ENCODE measurements at regions not wholly inside any gene's neighbourhood (a gene's known extent, or its start where the extent isn't known, plus 50 kb on each side); places are given as distances from the start of the nearest gene placed in this dataset.

- H3K4me3 ChIP-seq (ENCODE audit: low read depth, low read length): no peak overlapping the region
- DNase-seq (ENCODE audit: low read depth in 4 of 6, low spot score in 6 of 6): no peak
- no peaks in the 10 kb centered on the region for H3K9me3 ChIP-seq (ENCODE audit: control insufficient read depth, insufficient read depth, low read length)
- no peak overlapping the region for H3K27ac ChIP-seq (ENCODE audit: low read depth, low read length)
- WGBS (ENCODE audit: insufficient coverage): 89% methylated on average over 3 of the region's 5 CpGs
- H3K4me1 ChIP-seq (ENCODE audit: control insufficient read depth, insufficient read depth, low read length): no peaks in the 10 kb centered on the region
- no peaks in the 10 kb centered on the region for H3K36me3 ChIP-seq (ENCODE audit: control insufficient read depth, insufficient read depth, low read length)
- peaks cover 2% of the 10 kb centered on the region for H3K27me3 ChIP-seq (ENCODE audit: control insufficient read depth, insufficient read depth, low read length)
Measured at GRCh38 chr3:59412516-59412915, 362.7 kb upstream of the CFAP20DC start.

GRCh38 chr3:59411694-59412093 lies 361.9 kb upstream of the CFAP20DC start:
- H3K4me1 ChIP-seq (ENCODE audit: control insufficient read depth, insufficient read depth, low read length): no peaks in the 10 kb centered on the region
- no peak for DNase-seq (ENCODE audit: low read depth in 4 of 6, low spot score in 6 of 6)
- H3K27me3 ChIP-seq (ENCODE audit: control insufficient read depth, insufficient read depth, low read length): peaks cover 2% of the 10 kb centered on the region
- H3K9me3 ChIP-seq (ENCODE audit: control insufficient read depth, insufficient read depth, low read length): no peaks in the 10 kb centered on the region
- H3K27ac ChIP-seq (ENCODE audit: low read depth, low read length): no peak overlapping the region
- WGBS (ENCODE audit: insufficient coverage): no CpG with 5 or more reads among the region's 1 CpG
- no peaks in the 10 kb centered on the region for H3K36me3 ChIP-seq (ENCODE audit: control insufficient read depth, insufficient read depth, low read length)
- no peak overlapping the region for H3K4me3 ChIP-seq (ENCODE audit: low read depth, low read length)

DNA sequence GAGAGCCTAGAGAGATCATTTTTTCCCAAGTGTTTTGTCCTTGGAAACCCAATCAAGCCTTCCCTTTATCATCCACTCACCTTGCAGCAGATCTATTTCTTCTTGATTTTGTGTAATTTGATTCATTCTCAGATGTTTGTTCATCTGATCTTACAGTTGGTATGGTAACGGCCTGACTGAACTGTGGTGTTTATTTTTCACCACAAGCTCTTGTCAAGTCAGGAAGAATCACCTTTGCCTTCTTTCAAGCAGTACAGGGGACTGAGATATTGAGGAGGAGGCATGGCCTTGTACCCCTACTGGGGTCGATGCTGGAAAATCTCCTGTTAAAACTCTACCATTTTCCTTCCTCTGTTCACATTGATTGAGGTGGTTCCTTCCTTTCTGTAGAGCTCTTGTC lies 361.4 kb upstream of the CFAP20DC start:
- WGBS (ENCODE audit: insufficient coverage): no CpG with 5 or more reads among the region's 2 CpGs
- no peak overlapping the region for H3K27ac ChIP-seq (ENCODE audit: low read depth, low read length)

GRCh38 chr3:59408047-59408624 lies 358.3 kb upstream of the CFAP20DC start:
- no peak for DNase-seq (ENCODE audit: low read depth in 4 of 6, low spot score in 6 of 6)
- Histone ChIP-seq H3K9me3 (ENCODE audit: control insufficient read depth, insufficient read depth, low read length) (no peaks in the 10 kb centered on the region), H3K27ac (ENCODE audit: low read depth, low read length) (no peak overlapping the region), H3K4me1 (ENCODE audit: control insufficient read depth, insufficient read depth, low read length) (no peaks in the 10 kb centered on the region), H3K36me3 (ENCODE audit: control insufficient read depth, insufficient read depth, low read length) (no peaks in the 10 kb centered on the region), H3K4me3 (ENCODE audit: low read depth, low read length) (no peak overlapping the region), H3K27me3 (ENCODE audit: control insufficient read depth, insufficient read depth, low read length) (peaks cover 3% of the 10 kb centered on the region)
- 100% methylated on average over 1 of the region's 2 CpGs for WGBS (ENCODE audit: insufficient coverage)

More for the DNA sequence above, 361.4 kb upstream of the CFAP20DC start:
- Histone ChIP-seq H3K9me3 (ENCODE audit: control insufficient read depth, insufficient read depth, low read length) (no peaks in the 10 kb centered on the region), H3K27me3 (ENCODE audit: control insufficient read depth, insufficient read depth, low read length) (peaks cover 2% of the 10 kb centered on the region), H3K36me3 (ENCODE audit: control insufficient read depth, insufficient read depth, low read length) (no peaks in the 10 kb centered on the region), H3K4me1 (ENCODE audit: control insufficient read depth, insufficient read depth, low read length) (no peaks in the 10 kb centered on the region), H3K4me3 (ENCODE audit: low read depth, low read length) (no peak overlapping the region)
- no peak for DNase-seq (ENCODE audit: low read depth in 4 of 6, low spot score in 6 of 6)

DNA sequence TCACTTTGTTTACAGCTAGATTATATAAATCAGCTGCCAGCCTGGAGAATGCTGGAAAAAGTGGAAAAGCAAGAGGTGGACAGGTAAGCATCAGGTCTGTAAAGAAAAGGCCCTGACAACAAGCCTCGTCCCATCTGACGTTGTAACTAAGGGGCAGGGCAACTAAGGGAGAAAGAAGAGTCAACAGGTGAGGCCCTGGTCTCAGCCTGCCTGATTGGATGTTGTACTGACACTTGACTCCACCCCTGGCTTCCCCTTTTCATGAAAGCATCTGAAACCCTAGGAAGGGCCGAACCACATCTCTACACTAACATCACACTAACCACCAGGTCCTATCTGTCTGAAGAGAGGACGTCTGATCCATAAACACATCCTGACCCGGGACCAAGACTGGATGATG lies 357.6 kb upstream of the CFAP20DC start:
- 71% methylated on average over 2 of the region's 5 CpGs for WGBS (ENCODE audit: insufficient coverage)
- Histone ChIP-seq H3K27me3 (ENCODE audit: control insufficient read depth, insufficient read depth, low read length) (peaks cover 3% of the 10 kb centered on the region), H3K4me3 (ENCODE audit: low read depth, low read length) (no peak overlapping the region), H3K36me3 (ENCODE audit: control insufficient read depth, insufficient read depth, low read length) (no peaks in the 10 kb centered on the region), H3K9me3 (ENCODE audit: control insufficient read depth, insufficient read depth, low read length) (no peaks in the 10 kb centered on the region), H3K27ac (ENCODE audit: low read depth, low read length) (no peak overlapping the region), H3K4me1 (ENCODE audit: control insufficient read depth, insufficient read depth, low read length) (no peaks in the 10 kb centered on the region)
- no peak for DNase-seq (ENCODE audit: low read depth in 4 of 6, low spot score in 6 of 6)

DNA sequence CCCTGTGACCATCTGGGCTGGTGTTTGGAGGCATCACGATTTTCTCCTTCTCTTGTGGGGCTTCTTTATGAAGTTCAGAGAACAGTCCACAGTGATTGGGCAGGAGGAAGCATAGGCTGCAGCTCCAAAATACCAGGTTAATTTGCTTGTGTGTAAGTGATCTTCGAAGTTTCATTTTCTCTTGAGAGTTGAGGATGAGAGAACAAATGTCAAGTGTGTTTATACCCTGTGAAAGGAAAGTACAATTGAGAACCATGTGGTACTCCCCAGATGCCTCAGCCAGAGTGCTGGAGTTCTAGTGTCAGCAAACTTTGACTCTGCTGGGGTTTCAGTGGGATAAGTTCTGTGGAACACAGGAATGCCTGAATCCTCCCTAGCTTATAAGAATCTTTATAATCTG lies 357.1 kb upstream of the CFAP20DC start:
- 94% methylated on average over 2 of the region's 2 CpGs for WGBS (ENCODE audit: insufficient coverage)
- peaks cover 3% of the 10 kb centered on the region for H3K27me3 ChIP-seq (ENCODE audit: control insufficient read depth, insufficient read depth, low read length)

GRCh38 chr3:59404851-59405250 lies 355.0 kb upstream of the CFAP20DC start:
- peak in 2 of 6 donors; percentile 11 to 31 for DNase-seq (ENCODE audit: low read depth in 4 of 6, low spot score in 6 of 6)
- no peaks in the 10 kb centered on the region for H3K9me3 ChIP-seq (ENCODE audit: control insufficient read depth, insufficient read depth, low read length)
- H3K36me3 ChIP-seq (ENCODE audit: control insufficient read depth, insufficient read depth, low read length): no peaks in the 10 kb centered on the region
- H3K27me3 ChIP-seq (ENCODE audit: control insufficient read depth, insufficient read depth, low read length): peaks cover 3% of the 10 kb centered on the region
- no peak overlapping the region for H3K27ac ChIP-seq (ENCODE audit: low read depth, low read length)
- H3K4me3 ChIP-seq (ENCODE audit: low read depth, low read length): no peak overlapping the region
- H3K4me1 ChIP-seq (ENCODE audit: control insufficient read depth, insufficient read depth, low read length): no peaks in the 10 kb centered on the region
- WGBS (ENCODE audit: insufficient coverage): 30% methylated on average over 5 of the region's 8 CpGs

More for the DNA sequence above, 357.1 kb upstream of the CFAP20DC start:
- Histone ChIP-seq H3K27ac (ENCODE audit: low read depth, low read length) (no peak overlapping the region), H3K4me3 (ENCODE audit: low read depth, low read length) (no peak overlapping the region), H3K4me1 (ENCODE audit: control insufficient read depth, insufficient read depth, low read length) (no peaks in the 10 kb centered on the region), H3K36me3 (ENCODE audit: control insufficient read depth, insufficient read depth, low read length) (no peaks in the 10 kb centered on the region), H3K9me3 (ENCODE audit: control insufficient read depth, insufficient read depth, low read length) (no peaks in the 10 kb centered on the region)
- DNase-seq (ENCODE audit: low read depth in 4 of 6, low spot score in 6 of 6): no peak

- no peak overlapping the region for H3K4me3 ChIP-seq (ENCODE audit: low read depth, low read length)
- no peak overlapping the region for H3K27ac ChIP-seq (ENCODE audit: low read depth, low read length)
- H3K9me3 ChIP-seq (ENCODE audit: control insufficient read depth, insufficient read depth, low read length): no peaks in the 10 kb centered on the region
- H3K36me3 ChIP-seq (ENCODE audit: control insufficient read depth, insufficient read depth, low read length): no peaks in the 10 kb centered on the region
- DNase-seq (ENCODE audit: low read depth in 4 of 6, low spot score in 6 of 6): no peak
- no peaks in the 10 kb centered on the region for H3K4me1 ChIP-seq (ENCODE audit: control insufficient read depth, insufficient read depth, low read length)
- 88% methylated on average over 1 of the region's 2 CpGs for WGBS (ENCODE audit: insufficient coverage)
- peaks cover 3% of the 10 kb centered on the region for H3K27me3 ChIP-seq (ENCODE audit: control insufficient read depth, insufficient read depth, low read length)
Measured at GRCh38 chr3:59404064-59404463, 354.2 kb upstream of the CFAP20DC start.

DNA sequence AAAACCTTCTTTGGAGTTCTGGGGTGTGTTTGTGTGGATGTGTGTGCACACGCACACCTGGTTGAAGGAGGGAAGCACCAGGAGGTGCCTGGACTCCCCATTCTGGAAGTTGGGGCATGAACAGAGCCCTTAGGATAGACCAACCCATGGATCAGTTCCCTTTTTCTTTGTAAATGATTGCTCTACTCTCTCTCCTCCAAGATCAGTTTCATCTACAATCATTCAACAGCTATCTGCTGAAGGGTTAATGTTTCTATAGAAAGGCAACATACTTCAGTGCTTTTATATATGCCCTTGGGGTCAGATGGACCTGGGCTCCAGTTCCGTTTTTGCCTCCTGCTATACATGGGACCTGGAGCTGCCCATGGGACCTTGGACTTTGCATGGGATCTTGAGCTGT lies 352.1 kb upstream of the CFAP20DC start:
- Histone ChIP-seq H3K4me1 (ENCODE audit: control insufficient read depth, insufficient read depth, low read length) (no peaks in the 10 kb centered on the region), H3K4me3 (ENCODE audit: low read depth, low read length) (no peak overlapping the region), H3K27ac (ENCODE audit: low read depth, low read length) (no peak overlapping the region), H3K9me3 (ENCODE audit: control insufficient read depth, insufficient read depth, low read length) (no peaks in the 10 kb centered on the region), H3K27me3 (ENCODE audit: control insufficient read depth, insufficient read depth, low read length) (peaks cover 3% of the 10 kb centered on the region), H3K36me3 (ENCODE audit: control insufficient read depth, insufficient read depth, low read length) (no peaks in the 10 kb centered on the region)
- no peak for DNase-seq (ENCODE audit: low read depth in 4 of 6, low spot score in 6 of 6)
- WGBS (ENCODE audit: insufficient coverage): 78% methylated on average over 2 of the region's 2 CpGs

DNA sequence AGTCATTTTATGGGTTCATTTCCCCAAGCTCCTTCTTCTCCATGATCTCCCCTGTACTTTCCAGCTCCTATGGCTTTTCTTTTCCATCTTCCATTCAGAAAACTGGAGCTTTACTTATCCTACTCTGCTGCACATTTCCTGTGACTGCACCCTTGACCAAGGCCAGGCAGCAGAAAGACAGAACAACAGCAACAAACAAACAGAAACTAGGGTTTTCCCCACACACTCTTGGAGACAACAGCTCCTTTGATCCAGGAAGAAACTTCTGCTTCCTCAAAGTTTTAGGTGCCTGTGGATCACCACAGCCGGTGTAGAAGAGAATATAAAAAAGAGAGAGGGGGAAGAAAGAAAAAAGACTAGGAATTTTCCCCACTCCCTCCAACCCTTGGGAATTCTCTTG lies 342.3 kb upstream of the CFAP20DC start:
- no CpG with 5 or more reads among the region's 1 CpG for WGBS (ENCODE audit: insufficient coverage)
- no peaks in the 10 kb centered on the region for H3K4me1 ChIP-seq (ENCODE audit: control insufficient read depth, insufficient read depth, low read length)
- no peak for DNase-seq (ENCODE audit: low read depth in 4 of 6, low spot score in 6 of 6)
- no peak overlapping the region for H3K27ac ChIP-seq (ENCODE audit: low read depth, low read length)
- no peaks in the 10 kb centered on the region for H3K27me3 ChIP-seq (ENCODE audit: control insufficient read depth, insufficient read depth, low read length)
- no peak overlapping the region for H3K4me3 ChIP-seq (ENCODE audit: low read depth, low read length)
- no peaks in the 10 kb centered on the region for H3K9me3 ChIP-seq (ENCODE audit: control insufficient read depth, insufficient read depth, low read length)
- H3K36me3 ChIP-seq (ENCODE audit: control insufficient read depth, insufficient read depth, low read length): no peaks in the 10 kb centered on the region

Measured in spinal cord (tissue), 9 donors.